ENCODE measurements at regions not wholly inside any gene's neighbourhood (a gene's known extent, or its start where the extent isn't known, plus 50 kb on each side); places are given as distances from the start of the nearest gene placed in this dataset.
A peak's percentile ranks its signal among the peaks of the same experiment; 100 is the strongest.

DNA sequence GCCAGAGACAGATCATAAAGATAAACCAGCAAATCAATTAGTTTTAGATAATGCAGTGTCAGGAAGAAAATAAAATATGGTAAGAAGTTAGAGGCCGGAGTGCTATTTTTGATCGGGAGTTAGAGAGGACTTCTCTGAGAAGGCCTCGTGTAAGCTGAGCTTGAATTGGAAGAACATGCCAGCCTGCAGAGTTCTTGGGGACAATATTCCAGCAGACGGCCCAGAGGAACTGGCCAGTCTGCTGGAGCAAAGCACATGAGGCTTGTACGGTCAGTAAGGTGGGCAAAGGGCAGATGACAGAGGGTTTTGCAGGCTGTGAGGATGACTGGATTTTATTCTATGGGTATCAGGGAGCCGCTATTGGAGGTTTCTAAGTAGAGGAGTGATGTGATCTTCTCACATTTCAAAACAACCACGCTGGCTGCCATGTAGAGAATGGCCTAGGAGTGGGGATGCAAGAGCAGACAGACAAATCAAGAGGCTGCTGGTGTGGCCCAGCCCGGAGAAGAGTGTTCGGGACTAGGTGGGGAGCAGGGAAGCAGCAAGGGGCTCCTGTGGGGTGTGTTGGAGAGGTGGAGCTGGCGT, 84.0 kb downstream of the HES1 start:
- DNase-seq = no peak

GRCh38 chr3:194220901-194221326, 85.0 kb downstream of the HES1 start:
- DNase-seq = no peak

GRCh38 chr3:194221336-194221735, 85.4 kb downstream of the HES1 start:
- DNase-seq = no peak

DNA sequence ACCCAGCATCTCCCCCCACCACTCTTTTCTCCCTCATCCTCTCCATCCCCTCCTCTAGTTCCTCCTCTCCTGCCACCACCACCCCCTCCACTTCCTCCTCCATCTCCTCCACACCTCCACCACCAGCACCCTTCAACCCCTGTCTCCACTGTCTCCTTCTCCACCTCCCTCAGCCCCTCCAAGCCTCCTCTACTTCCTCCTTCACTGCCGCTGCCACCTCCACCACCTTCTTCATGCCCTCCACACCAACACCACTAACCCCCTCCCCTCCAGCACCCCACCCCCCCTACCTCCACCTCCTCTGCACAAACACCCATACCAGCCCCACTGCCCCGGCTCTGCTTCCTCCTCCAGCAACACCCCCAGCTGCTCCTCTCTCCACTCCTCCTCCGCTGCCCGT, 88.0 kb downstream of the HES1 start:
- no peak for DNase-seq

DNA sequence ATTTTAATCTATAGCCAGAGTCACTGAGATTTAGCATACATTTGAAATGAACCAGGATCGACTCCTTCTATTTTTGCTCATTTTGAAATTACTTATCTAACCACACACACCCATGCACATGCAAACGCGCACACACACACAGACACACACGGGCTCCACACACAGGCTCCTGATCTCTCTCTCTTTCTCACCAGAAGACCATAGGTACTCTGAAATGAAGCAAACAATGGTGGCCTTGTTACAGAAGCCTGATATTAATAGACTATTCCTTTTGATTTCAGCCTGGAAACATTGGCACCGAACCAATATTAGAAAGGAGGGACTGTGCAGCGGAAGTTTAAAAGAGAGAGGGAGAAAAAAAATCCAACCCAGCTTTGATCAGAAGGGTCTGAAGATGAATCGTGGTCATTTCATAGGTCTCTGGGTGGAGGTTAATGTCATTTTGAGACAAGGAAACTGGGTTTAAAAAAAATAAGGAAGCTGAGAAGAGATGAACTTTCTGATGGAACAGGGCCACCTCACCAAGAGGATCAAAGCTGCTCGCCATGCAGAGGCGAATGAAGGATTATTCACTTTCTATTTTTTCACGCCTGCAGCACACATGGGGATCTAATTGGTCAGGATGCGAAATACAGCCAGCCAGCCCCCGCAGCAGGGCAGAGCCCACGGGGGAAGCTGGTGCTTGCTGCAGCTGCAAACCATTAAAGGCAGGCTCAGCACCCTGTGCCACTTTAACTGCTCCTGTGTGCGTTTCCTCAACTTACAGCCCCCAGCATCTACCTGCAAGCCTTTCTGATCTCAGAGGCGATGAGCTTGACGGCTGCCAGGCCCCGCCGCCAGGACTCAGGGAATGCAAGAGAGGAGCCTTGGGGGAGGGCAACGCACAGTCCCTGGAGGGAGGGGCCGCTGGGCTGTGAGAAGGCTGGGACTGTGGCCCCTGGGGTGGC, 88.8 kb downstream of the HES1 start:
- peak; percentile 41 for DNase-seq

GRCh38 chr3:194225418-194225812, 89.5 kb downstream of the HES1 start:
- DNase-seq = no peak

DNA sequence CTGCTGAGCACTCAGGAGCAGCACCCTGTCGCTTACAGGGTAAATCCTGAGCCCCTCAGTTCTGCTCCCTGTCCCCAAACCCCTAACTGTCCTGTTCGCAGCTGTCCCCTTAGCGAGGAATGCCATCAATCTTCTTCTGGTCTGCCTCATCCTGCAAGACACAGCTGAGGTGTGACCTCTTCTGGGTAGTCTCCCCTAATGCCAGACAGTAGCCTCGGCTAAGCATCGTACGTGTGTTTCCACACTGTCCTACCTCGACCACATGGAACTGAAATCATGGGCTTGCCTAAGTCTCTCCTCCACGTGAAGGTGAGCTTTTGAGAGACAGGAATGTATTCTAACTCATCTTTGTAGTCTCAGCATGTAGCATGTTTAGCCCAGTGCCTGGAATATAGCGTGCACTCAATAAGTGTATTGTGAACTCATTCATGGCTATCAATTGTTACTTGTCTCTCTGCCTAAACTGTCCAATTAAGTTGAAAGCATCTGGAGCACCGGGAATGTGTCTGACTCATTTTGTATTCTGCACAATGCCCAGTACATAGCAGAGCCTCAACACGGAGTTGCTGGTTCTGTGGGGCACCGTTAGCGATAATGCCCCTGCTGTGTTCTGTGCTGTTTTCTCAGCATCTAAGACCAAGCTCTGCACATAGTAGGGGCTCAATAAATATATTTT, 90.2 kb downstream of the HES1 start:
- DNase-seq = peak; percentile 62

GRCh38 chr3:194231929-194232832, 96.2 kb downstream of the HES1 start:
- no peak for DNase-seq

- no peak for DNase-seq
These were observed 97.2 kb downstream of the HES1 start for GRCh38 chr3:194233150-194233549.

DNA sequence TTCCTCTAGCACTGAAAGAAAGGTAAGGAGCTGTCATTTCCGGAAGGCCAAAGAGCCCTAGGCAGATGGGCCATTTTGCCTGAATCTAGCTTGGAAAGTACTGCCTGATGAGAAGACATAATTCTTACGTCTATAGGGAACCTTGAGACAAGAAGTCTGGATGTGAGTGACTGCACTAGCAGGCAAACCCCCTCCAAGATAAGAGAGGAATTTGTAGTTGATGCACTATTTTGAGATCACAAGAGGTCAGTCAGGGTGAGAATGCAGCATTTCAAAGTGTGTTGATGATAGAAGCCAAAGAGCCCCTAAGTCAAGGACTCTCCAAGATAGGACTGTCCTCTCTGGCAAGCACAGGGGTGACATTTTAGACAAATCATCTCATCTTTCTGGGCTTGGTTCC, 99.2 kb downstream of the HES1 start:
- DNase-seq = no peak

DNA sequence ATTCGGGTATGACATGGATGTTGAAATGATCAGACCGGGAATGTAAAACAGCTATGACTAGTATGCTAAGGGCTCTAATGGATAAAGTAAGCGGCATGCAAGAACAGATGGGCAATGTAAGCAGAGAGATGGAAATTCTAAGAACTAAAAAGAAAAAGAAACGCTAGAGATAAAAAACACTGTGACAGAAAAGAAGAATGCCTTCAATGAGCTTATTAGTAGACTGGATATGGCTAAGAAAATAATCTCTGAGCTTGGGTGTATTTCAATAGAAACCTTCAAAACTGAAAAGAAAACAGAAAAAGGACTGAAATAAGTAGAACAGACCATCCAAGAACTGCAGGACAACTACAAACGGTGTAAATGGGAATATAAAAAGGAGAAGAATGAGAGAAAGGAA, 101.2 kb downstream of the HES1 start:
- DNase-seq = no peak

GRCh38 chr3:194240766-194241165, 104.8 kb downstream of the HES1 start:
- no peak for DNase-seq

DNA sequence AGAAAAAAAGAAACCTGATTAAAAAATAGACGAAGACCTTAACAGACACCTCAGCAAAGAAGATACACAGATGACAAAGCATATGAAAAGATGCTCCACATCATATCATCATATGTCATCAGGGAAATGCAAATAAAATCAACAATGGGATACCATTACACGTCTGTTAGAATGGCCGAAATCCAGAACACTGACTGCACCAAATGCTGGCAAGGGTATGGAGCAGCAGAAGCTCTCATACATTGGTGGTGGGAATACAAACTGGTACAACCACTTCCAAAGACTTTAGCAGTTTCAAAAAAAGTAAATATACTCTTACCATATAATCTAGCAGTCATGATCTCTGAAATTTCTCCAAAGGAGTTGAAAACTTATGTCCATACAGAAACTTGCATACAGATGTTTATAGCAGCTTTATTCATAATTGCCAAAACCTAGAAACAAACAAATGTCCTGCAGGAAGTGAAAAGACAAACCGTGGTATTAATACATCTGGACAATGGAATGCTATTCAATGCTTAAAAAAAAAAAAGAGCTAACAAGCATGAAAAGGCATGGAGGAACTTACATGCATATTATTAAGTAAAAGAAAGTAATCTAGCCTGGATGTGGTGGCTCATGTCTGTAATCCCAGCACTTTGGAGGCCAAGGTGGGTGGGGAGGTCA, 107.4 kb downstream of the HES1 start:
- no peak for DNase-seq

GRCh38 chr3:194244167-194244566, 107.0 kb downstream of the CPN2 start:
- DNase-seq = no peak

- DNase-seq = no peak
These were observed 105.7 kb downstream of the CPN2 start for GRCh38 chr3:194245474-194245873.

DNA sequence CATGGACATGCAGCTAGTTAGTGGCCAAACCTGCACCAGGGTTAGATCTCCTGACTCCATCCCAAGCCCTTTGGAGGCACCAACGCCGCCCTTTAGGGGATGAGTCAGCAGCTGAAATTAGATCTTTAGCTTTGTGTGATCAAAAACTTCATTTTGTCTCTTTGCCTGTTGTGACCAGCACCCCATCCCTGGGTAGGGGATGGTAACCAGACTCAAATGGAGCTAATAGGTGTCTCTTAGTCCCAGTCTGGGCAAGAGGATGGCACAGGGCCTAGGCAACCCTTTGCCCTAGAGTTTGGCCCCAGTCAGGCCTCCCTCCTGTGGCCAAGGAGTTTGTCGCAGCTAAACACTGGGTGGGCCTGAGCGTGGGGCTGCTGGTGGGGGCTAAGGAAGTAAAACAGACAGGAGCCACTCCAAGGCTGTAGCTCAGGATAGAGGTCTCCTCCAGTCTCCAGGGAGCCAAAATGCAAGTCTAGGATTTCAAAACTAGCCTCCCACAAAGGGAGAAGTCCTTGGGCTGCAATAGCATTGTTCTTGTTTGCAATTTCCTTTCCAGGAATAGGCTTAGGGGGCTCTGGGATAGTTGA, 105.1 kb downstream of the CPN2 start:
- no peak for DNase-seq

- no peak for DNase-seq
These were observed 104.3 kb downstream of the CPN2 start for GRCh38 chr3:194246709-194247349.

DNA sequence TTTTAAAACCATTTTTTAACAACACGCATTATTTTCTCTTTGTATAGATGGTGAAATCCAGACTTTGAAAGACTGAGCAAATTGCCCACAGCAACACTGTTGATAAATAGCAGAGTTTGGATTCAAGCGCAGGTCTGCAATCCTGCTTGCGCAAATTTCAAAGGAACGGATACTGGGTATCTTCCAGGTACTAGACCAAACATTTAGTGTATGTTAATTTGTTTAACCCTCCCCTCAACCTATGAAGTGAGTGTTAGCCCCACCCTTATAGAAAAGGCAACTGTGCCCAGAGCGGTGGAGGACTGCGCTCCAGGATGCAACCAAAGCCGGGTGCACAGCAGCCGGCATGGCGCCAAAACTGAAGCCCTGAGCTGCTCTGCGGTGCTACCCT, 103.8 kb downstream of the CPN2 start:
- no peak for DNase-seq

DNA sequence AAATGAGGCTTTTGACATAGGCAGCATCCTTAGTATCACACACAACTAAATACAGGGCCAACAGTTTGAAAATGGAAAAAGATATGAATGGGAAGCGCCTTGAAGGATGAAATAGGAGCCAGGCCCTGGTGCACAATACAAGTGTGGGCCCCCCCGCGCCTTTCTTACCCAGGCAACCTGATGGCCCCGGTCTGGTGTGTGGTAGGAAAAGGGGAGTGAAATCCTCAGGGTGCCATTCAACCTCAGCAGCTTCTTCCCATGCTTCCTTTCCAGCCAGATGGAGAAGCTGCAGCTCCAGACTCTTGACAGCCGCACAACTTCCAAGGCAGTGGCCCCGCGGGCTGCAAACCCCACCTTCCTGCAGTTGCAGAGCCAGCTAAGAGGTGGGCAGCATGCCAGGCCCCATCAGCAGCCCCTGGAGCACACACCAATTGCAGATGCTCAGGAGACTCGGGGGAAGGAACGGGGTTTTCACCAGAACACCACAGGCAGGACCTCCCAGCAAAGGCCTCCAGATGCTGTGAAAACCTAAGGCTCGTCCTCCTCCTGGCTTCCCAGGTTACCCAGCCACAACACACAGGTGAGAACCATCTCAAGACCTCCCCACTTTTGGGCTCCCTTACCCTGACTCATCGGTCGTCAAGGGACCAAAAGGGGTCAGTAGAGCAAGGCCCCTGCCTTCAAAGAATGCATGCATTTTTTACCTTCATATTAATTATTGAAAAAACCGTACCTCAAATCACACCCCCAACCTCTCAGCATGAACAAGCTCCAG, 101.6 kb downstream of the CPN2 start:
- DNase-seq = peak; percentile 77

Measured in eye (tissue), 1 donor.